GM19463 (cell line): ENCODE measurements at regions not wholly inside any gene's neighbourhood (a gene's known extent, or its start where the extent isn't known, plus 50 kb on each side); places are given as distances from the start of the nearest gene placed in this dataset.
"Not testable (repeated sequence)": the region's sequence is repeated elsewhere in the genome, so short reads cannot be mapped to it uniquely, and the experiment has no call there.

Experiments used
- ATAC-seq: cut with Tn5 transposase; IDR thresholded peaks from one replicate; pipeline ENCODE4 v1.9.1; 2021; ENCODE audit warnings: mild to moderate bottlenecking, moderate library complexity; ENCODE audit not compliant: unreplicated experiment

- ATAC-seq = no peak
These were observed 109.9 kb downstream of the TANC2 start for GRCh38 chr17:63075969-63076368.

- no peak for ATAC-seq
These were observed 112.7 kb downstream of the TANC2 start for GRCh38 chr17:63078707-63079106.

GRCh38 chr17:63082273-63082861, 116.3 kb downstream of the TANC2 start:
- no peak for ATAC-seq

- ATAC-seq = no peak
These were observed 116.9 kb downstream of the TANC2 start for GRCh38 chr17:63082952-63083351.

GRCh38 chr17:63086483-63087185, 120.6 kb downstream of the TANC2 start:
- no peak for ATAC-seq

- not testable (repeated sequence) for ATAC-seq
These were observed 124.5 kb downstream of the TANC2 start for GRCh38 chr17:63090358-63091114.

GRCh38 chr17:63091909-63092308, 125.9 kb downstream of the TANC2 start:
- ATAC-seq = not testable (repeated sequence)

GRCh38 chr17:63094631-63095030, 128.6 kb downstream of the TANC2 start:
- ATAC-seq = no peak

GRCh38 chr17:63095459-63095858, 129.4 kb downstream of the TANC2 start:
- no peak for ATAC-seq

GRCh38 chr17:63095879-63096278, 129.8 kb downstream of the TANC2 start:
- no peak for ATAC-seq

- ATAC-seq = no peak
These were observed 130.4 kb downstream of the TANC2 start for GRCh38 chr17:63096426-63096825.

GRCh38 chr17:63099425-63099824, 133.4 kb downstream of the TANC2 start:
- no peak for ATAC-seq

GRCh38 chr17:63102034-63102433, 136.0 kb downstream of the TANC2 start:
- no peak for ATAC-seq

GRCh38 chr17:63106050-63106449, 140.0 kb downstream of the TANC2 start:
- ATAC-seq = no peak

GRCh38 chr17:63109661-63110060, 143.6 kb downstream of the TANC2 start:
- ATAC-seq = no peak

GRCh38 chr17:63113167-63113566, 147.1 kb downstream of the TANC2 start:
- ATAC-seq = no peak

- ATAC-seq = no peak
These were observed 150.2 kb downstream of the TANC2 start for GRCh38 chr17:63116228-63116627.

GRCh38 chr17:63116967-63117830, 151.2 kb downstream of the TANC2 start:
- no peak for ATAC-seq

- no peak for ATAC-seq
These were observed 154.4 kb downstream of the TANC2 start for GRCh38 chr17:63120406-63120805.

GRCh38 chr17:63124536-63124935, 158.5 kb downstream of the TANC2 start:
- ATAC-seq = no peak

- no peak for ATAC-seq
These were observed 158.9 kb downstream of the TANC2 start for GRCh38 chr17:63124958-63125357.
